Keratinocyte (primary cell): ENCODE measurements at regions not wholly inside any gene's neighbourhood (a gene's known extent, or its start where the extent isn't known, plus 50 kb on each side); places are given as distances from the start of the nearest gene placed in this dataset.

Source experiments
- DNase-seq: peaks from one replicate; pipeline ENCODE4 v3.0.0-alpha.2; 2011; ENCODE audit warnings: low read depth, missing footprints, low spot score
- FAIRE-seq: peaks from 2 replicates; lab custom pipeline; 2011; peaks lifted over from hg19 to GRCh38; lab: Jason Lieb, UNC
- H2AFZ ChIP-seq: 2 replicates; pipeline ENCODE4 v1.6.0; 2012; ENCODE audit warnings: low read length, control low read depth, inconsistent platforms; ENCODE audit not compliant: control insufficient read depth
- H3K27ac ChIP-seq: 2 replicates; pipeline ENCODE4 v1.5.1; 2011; ENCODE audit warnings: low read length; ENCODE audit not compliant: control insufficient read depth, insufficient read depth
- H3K27me3 ChIP-seq: 3 replicates; pipeline ENCODE4 v1.6.0; 2011; ENCODE audit warnings: low read length; ENCODE audit not compliant: control insufficient read depth, insufficient read depth; ENCODE audit errors: extremely low read depth
- H3K36me3 ChIP-seq, 2 experiments: 2 replicates in 1 of 2; 3 replicates in 1 of 2; pipeline ENCODE4 v1.5.1; 2011; ENCODE audit warnings: low read length in 2 of 2, mild to moderate bottlenecking in 1 of 2; ENCODE audit not compliant: control insufficient read depth in 2 of 2, insufficient read depth in 2 of 2; ENCODE audit errors: extremely low read depth in 1 of 2
- H3K4me1 ChIP-seq: 3 replicates; pipeline ENCODE4 v1.5.1; 2011; ENCODE audit warnings: low read length; ENCODE audit not compliant: control insufficient read depth, insufficient read depth; ENCODE audit errors: extremely low read depth
- H3K4me2 ChIP-seq: 3 replicates; pipeline ENCODE4 v1.6.0; 2011; ENCODE audit warnings: low read depth, low read length; ENCODE audit not compliant: control insufficient read depth, insufficient read depth; ENCODE audit errors: extremely low read depth
- H3K4me3 ChIP-seq, 3 experiments: fragments of 200-600 bp in 1 of 3; sonication (generic) in 1 of 3; 2 replicates in 2 of 3; 3 replicates in 1 of 3; pipeline ENCODE4 v1.5.1; 2011 to 2016; ENCODE audit warnings: low read length in 3 of 3, mild to moderate bottlenecking in 3 of 3, control low read depth in 2 of 3, inconsistent platforms in 1 of 3, low read depth in 1 of 3, mixed read lengths in 1 of 3, mixed run types in 1 of 3, moderate library complexity in 1 of 3; ENCODE audit not compliant: control insufficient read depth in 2 of 3, insufficient read depth in 2 of 3; ENCODE audit errors: extremely low read depth in 1 of 3
- H3K79me2 ChIP-seq: 2 replicates; pipeline ENCODE4 v1.6.0; 2012; ENCODE audit warnings: low read length; ENCODE audit not compliant: control insufficient read depth, insufficient read depth
- H3K9ac ChIP-seq: 3 replicates; pipeline ENCODE4 v1.6.0; 2011; ENCODE audit warnings: low read length; ENCODE audit not compliant: control insufficient read depth, insufficient read depth; ENCODE audit errors: extremely low read depth
- H3K9me1 ChIP-seq: 3 replicates; pipeline ENCODE4 v1.6.0; 2011; ENCODE audit warnings: low read length; ENCODE audit not compliant: control insufficient read depth, insufficient read depth; ENCODE audit errors: extremely low read depth
- H3K9me3 ChIP-seq: 2 replicates; pipeline ENCODE4 v1.5.1; 2012; ENCODE audit warnings: low read depth, low read length; ENCODE audit not compliant: control insufficient read depth
- H4K20me1 ChIP-seq: 3 replicates; pipeline ENCODE4 v1.6.0; 2011; ENCODE audit warnings: low read length; ENCODE audit not compliant: control insufficient read depth, insufficient read depth; ENCODE audit errors: extremely low read depth
- CTCF ChIP-seq, 3 experiments: IDR thresholded peaks in 1 of 3; conservative IDR thresholded peaks in 1 of 3; optimal IDR thresholded peaks in 1 of 3; 2 replicates in 2 of 3; 3 replicates in 1 of 3; pipeline versions ENCODE3 to v1.5.1; 2011; ENCODE audit warnings: low read length in 3 of 3, mild to moderate bottlenecking in 3 of 3, moderate library complexity in 2 of 3, control low read depth in 1 of 3, inconsistent platforms in 1 of 3; ENCODE audit not compliant: insufficient read depth in 2 of 3; ENCODE audit errors: extremely low read depth in 1 of 3
- EZH2 ChIP-seq: IDR thresholded peaks from one replicate; pipeline ENCODE4 v1.6.1; 2012; ENCODE audit warnings: inconsistent platforms, mild to moderate bottlenecking, low read length, moderate library complexity
- dilution Hi-C: fragments of 300-500 bp; cut with MboI; formaldehyde crosslinking; loops from one replicate; pipeline ENCODE4 v1.7.0; 2020; ENCODE audit warnings: low sequenced_read_pairs; ENCODE audit not compliant: extremely low pct_ligation_motif_present

GRCh38 chr9:86525182-86525581 lies 171.0 kb upstream of the TUT7 start:
- Histone ChIP-seq H3K4me2 (no peak overlapping the region), H3K4me3 (no peak overlapping the region), H2AFZ (no peak overlapping the region), H3K4me1 (peaks cover 11% of the 10 kb centered on the region), H3K9me1 (no peaks in the 10 kb centered on the region), H3K27ac (no peak overlapping the region), H3K36me3 (no peaks in the 10 kb centered on the region), H3K9ac (no peak overlapping the region), H4K20me1 (no peaks in the 10 kb centered on the region), H3K27me3 (no peaks in the 10 kb centered on the region), H3K9me3 (no peaks in the 10 kb centered on the region), H3K79me2 (no peaks in the 10 kb centered on the region)
- FAIRE-seq (no peak), DNase-seq (no peak)
- dilution Hi-C loops, result no loop called here
- TF ChIP-seq CTCF (optimal IDR thresholded peaks at IDR 0.05 in 1 of 3, IDR thresholded peaks at IDR 0.05 in 1 of 3, conservative IDR thresholded peaks at IDR 0.05 in 1 of 3; ENCODE audit: extremely low read depth in 1 of 3, insufficient read depth in 2 of 3, low read length in 3 of 3) (no peak), EZH2 (no peak)

GRCh38 chr9:86521977-86522376 lies 167.8 kb upstream of the TUT7 start:
- H3K9me1 ChIP-seq, result no peaks in the 10 kb centered on the region
- H3K9ac ChIP-seq, result no peak overlapping the region
- DNase-seq (no peak), FAIRE-seq (no peak)
- H3K4me3 ChIP-seq, result no peak overlapping the region
- no peak overlapping the region for H3K27ac ChIP-seq
- dilution Hi-C loops, result no loop called here
- H3K4me2 ChIP-seq, result no peak overlapping the region
- no peaks in the 10 kb centered on the region for H3K4me1 ChIP-seq
- no peaks in the 10 kb centered on the region for H3K36me3 ChIP-seq
- H4K20me1 ChIP-seq, result no peaks in the 10 kb centered on the region
- H2AFZ ChIP-seq, result no peak overlapping the region
- no peaks in the 10 kb centered on the region for H3K79me2 ChIP-seq
- TF ChIP-seq EZH2 (no peak), CTCF (optimal IDR thresholded peaks at IDR 0.05 in 1 of 3, IDR thresholded peaks at IDR 0.05 in 1 of 3, conservative IDR thresholded peaks at IDR 0.05 in 1 of 3; ENCODE audit: extremely low read depth in 1 of 3, insufficient read depth in 2 of 3, low read length in 3 of 3) (no peak)
- no peaks in the 10 kb centered on the region for H3K27me3 ChIP-seq
- no peaks in the 10 kb centered on the region for H3K9me3 ChIP-seq
